LNCaP clone FGC (cell line): ENCODE measurements at regions not wholly inside any gene's neighbourhood (a gene's known extent, or its start where the extent isn't known, plus 50 kb on each side); places are given as distances from the start of the nearest gene placed in this dataset.

Experiments
- DNase-seq: peaks from one replicate; pipeline ENCODE4 v3.0.0-alpha.2; 2011; ENCODE audit warnings: low read depth
- H3K4me3 ChIP-seq: 2 replicates; pipeline ENCODE4 v1.5.1; 2011; ENCODE audit warnings: mild to moderate bottlenecking, low read depth, low read length, control low read depth
- CTCF ChIP-seq: IDR thresholded peaks from 2 replicates; pipeline ENCODE4 v1.5.1; 2012; ENCODE audit warnings: mild to moderate bottlenecking; ENCODE audit not compliant: control insufficient read depth, insufficient read depth; ENCODE audit errors: extremely low read depth

- TF ChIP-seq CTCF, result no peak
- H3K4me3 ChIP-seq, result no peak overlapping the region
- DNase-seq, result no peak
Observed at GRCh38 chr11:57971272-57972012, 52.2 kb upstream of the OR9Q1 start.

GRCh38 chr11:57972013-57972367 lies 51.7 kb upstream of the OR9Q1 start:
- no peak overlapping the region for H3K4me3 ChIP-seq
- DNase-seq, result no peak
- no peak for TF ChIP-seq CTCF
